Common myeloid progenitor, CD34-positive (primary cell): ENCODE measurements at regions not wholly inside any gene's neighbourhood (a gene's known extent, or its start where the extent isn't known, plus 50 kb on each side); places are given as distances from the start of the nearest gene placed in this dataset.

Source experiments
- CTCF ChIA-PET: fragments of 350-600 bp; sonication (Branson Sonifier 250); formaldehyde crosslinking; loops from one replicate; lab custom pipeline; 2021; ENCODE audit warnings: antibody characterized with exemption; lab: Charles Lee
- POLR2A ChIA-PET: fragments of 350-600 bp; sonication (Branson Sonifier 250); formaldehyde crosslinking; loops from one replicate; lab custom pipeline; 2021; ENCODE audit warnings: antibody characterized with exemption; lab: Charles Lee
- DNase-seq, 3 donors: peaks; one replicate each; pipeline versions ENCODE4 v3.0.0 to v3.0.0-alpha.2; 2013
- H3K27ac ChIP-seq, 2 experiments: 1 replicate in 1 of 2; 2 replicates in 1 of 2; pipeline ENCODE4 v1.7.0; 2013; ENCODE audit warnings: inconsistent platforms in 2 of 2, low read length in 2 of 2, mild to moderate bottlenecking in 2 of 2, low read depth in 1 of 2, moderate library complexity in 1 of 2; ENCODE audit not compliant: severe bottlenecking in 2 of 2, insufficient read depth in 1 of 2, poor library complexity in 1 of 2
- H3K27me3 ChIP-seq, 5 experiments: replicated peaks in 2 of 5; 1 replicate in 3 of 5; 2 replicates in 2 of 5; pipeline versions ENCODE4 v1.6.1 to v1.7.0; 2013; ENCODE audit warnings: low read length in 4 of 5, mild to moderate bottlenecking in 2 of 5, moderate library complexity in 2 of 5, inconsistent platforms in 1 of 5; ENCODE audit not compliant: insufficient read depth in 5 of 5, control insufficient read depth in 4 of 5
- H3K36me3 ChIP-seq, 4 experiments: 1 replicate in 2 of 4; 2 replicates in 2 of 4; pipeline versions ENCODE4 v1.6.1 to v1.7.0; 2013; ENCODE audit warnings: low read length in 3 of 4, control low read depth in 1 of 4, mild to moderate bottlenecking in 1 of 4; ENCODE audit not compliant: control insufficient read depth in 4 of 4, insufficient read depth in 4 of 4
- H3K4me1 ChIP-seq, 4 experiments: 1 replicate in 3 of 4; 2 replicates in 1 of 4; pipeline versions ENCODE4 v1.6.1 to v1.7.1; 2013; ENCODE audit warnings: low read length in 3 of 4, mild to moderate bottlenecking in 3 of 4, control low read depth in 1 of 4, inconsistent platforms in 1 of 4, moderate library complexity in 1 of 4; ENCODE audit not compliant: control insufficient read depth in 4 of 4, insufficient read depth in 4 of 4; ENCODE audit errors: control extremely low read depth in 1 of 4
- H3K4me3 ChIP-seq, 7 experiments: 1 replicate in 4 of 7; 2 replicates in 3 of 7; pipeline versions ENCODE4 v1.5.1 to v1.7.0; 2013; ENCODE audit warnings: mild to moderate bottlenecking in 7 of 7, low read length in 6 of 7, moderate library complexity in 6 of 7, inconsistent platforms in 2 of 7, low read depth in 2 of 7, control low read depth in 1 of 7; ENCODE audit not compliant: insufficient read depth in 4 of 7, control insufficient read depth in 1 of 7; ENCODE audit errors: extremely low read depth in 1 of 7
- H3K9me3 ChIP-seq, 5 experiments: 1 replicate in 4 of 5; 2 replicates in 1 of 5; pipeline versions ENCODE4 v1.6.1 to v1.7.1; 2013; ENCODE audit warnings: low read length in 4 of 5, mild to moderate bottlenecking in 2 of 5, inconsistent platforms in 1 of 5, low read depth in 1 of 5, moderate library complexity in 1 of 5; ENCODE audit not compliant: control insufficient read depth in 4 of 5, insufficient read depth in 2 of 5; ENCODE audit errors: control extremely low read depth in 1 of 5
- WGBS: methylation state at CpG from one replicate; pipeline ENCODE4 v1.1.5; 2013; ENCODE audit not compliant: insufficient coverage; 5-methylcytosine and 5-hydroxymethylcytosine counted together

GRCh38 chr5:168066536-168067208 is 224.8 kb upstream of the WWC1 start:
- H3K36me3 ChIP-seq = no peaks in the 10 kb centered on the region
- ChIA-PET CTCF (no interaction called here), POLR2A (no interaction called here)
- H3K9me3 ChIP-seq = no peaks in the 10 kb centered on the region
- no peak overlapping the region for H3K27ac ChIP-seq
- no peaks in the 10 kb centered on the region for H3K27me3 ChIP-seq
- WGBS = 95% methylated on average over 3 of the region's 5 CpGs
- no peak for DNase-seq
- peaks cover 0 to 9% (median 0%) of the 10 kb centered on the region in 4 experiments for H3K4me1 ChIP-seq
- no peak overlapping the region for H3K4me3 ChIP-seq

DNA sequence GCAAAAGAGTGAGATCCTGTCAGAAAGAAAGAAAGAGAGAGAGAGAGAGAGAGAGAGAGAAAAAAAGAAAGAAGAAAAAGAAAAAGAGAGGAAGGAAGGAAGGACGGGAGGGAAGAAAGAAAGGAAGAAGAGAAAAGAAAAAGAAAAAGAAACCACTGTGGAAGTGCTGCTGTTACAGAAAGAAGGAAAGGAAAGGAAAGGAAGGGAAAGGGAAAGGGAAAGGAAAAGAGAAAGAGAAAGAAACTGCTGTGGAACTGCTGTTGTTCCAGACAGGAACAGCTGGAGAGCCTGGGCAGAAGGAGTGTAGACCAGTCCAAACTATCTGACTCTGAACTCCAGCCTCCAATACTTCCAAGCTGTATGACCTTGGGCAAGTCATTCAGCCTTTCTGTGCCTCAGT is 220.7 kb upstream of the WWC1 start:
- WGBS = 100% methylated on average over 1 of the region's 1 CpG
- Histone ChIP-seq H3K27me3 (no peaks in the 10 kb centered on the region), H3K4me3 (no peak overlapping the region), H3K27ac (no peak overlapping the region), H3K9me3 (no peaks in the 10 kb centered on the region), H3K4me1 (peaks cover 4 to 29% (median 21%) of the 10 kb centered on the region in 4 experiments), H3K36me3 (no peaks in the 10 kb centered on the region)
- ChIA-PET CTCF (no interaction called here), POLR2A (interaction anchor here (0.7 kb wide), 1 partner anchor 1087 kb away, joined by 4 read pairs; no protein-coding TSS in a partner anchor)
- DNase-seq = no peak

- ChIA-PET POLR2A (no interaction called here), CTCF (interaction anchor here (0.9 to 2.7 kb wide), 6 partner anchors 9 to 36 kb away, joined by 3 to 11 read pairs (median 4); no protein-coding TSS in a partner anchor)
- DNase-seq = no peak
- Histone ChIP-seq H3K9me3 (no peaks in the 10 kb centered on the region), H3K27me3 (no peaks in the 10 kb centered on the region), H3K36me3 (no peaks in the 10 kb centered on the region), H3K4me3 (no peak overlapping the region), H3K4me1 (peaks cover 4 to 35% (median 21%) of the 10 kb centered on the region in 4 experiments), H3K27ac (no peak overlapping the region)
- WGBS = no CpG with 5 or more reads among the region's 6 CpGs
Observed at GRCh38 chr5:168072665-168073064, 218.8 kb upstream of the WWC1 start.

- Histone ChIP-seq H3K27ac (no peak overlapping the region), H3K9me3 (no peaks in the 10 kb centered on the region), H3K36me3 (no peaks in the 10 kb centered on the region), H3K27me3 (no peaks in the 10 kb centered on the region), H3K4me1 (peaks cover 4 to 35% (median 21%) of the 10 kb centered on the region in 4 experiments), H3K4me3 (peak overlapping the region in 1 of 7 experiments; percentile 36)
- ChIA-PET POLR2A (no interaction called here), CTCF (interaction anchor here (0.9 to 2.7 kb wide), 6 partner anchors 9 to 35 kb away, joined by 3 to 11 read pairs (median 4); no protein-coding TSS in a partner anchor)
- DNase-seq = no peak
- WGBS = 86% methylated on average over 3 of the region's 5 CpGs
Observed at GRCh38 chr5:168073311-168073710, 218.1 kb upstream of the WWC1 start.

DNA sequence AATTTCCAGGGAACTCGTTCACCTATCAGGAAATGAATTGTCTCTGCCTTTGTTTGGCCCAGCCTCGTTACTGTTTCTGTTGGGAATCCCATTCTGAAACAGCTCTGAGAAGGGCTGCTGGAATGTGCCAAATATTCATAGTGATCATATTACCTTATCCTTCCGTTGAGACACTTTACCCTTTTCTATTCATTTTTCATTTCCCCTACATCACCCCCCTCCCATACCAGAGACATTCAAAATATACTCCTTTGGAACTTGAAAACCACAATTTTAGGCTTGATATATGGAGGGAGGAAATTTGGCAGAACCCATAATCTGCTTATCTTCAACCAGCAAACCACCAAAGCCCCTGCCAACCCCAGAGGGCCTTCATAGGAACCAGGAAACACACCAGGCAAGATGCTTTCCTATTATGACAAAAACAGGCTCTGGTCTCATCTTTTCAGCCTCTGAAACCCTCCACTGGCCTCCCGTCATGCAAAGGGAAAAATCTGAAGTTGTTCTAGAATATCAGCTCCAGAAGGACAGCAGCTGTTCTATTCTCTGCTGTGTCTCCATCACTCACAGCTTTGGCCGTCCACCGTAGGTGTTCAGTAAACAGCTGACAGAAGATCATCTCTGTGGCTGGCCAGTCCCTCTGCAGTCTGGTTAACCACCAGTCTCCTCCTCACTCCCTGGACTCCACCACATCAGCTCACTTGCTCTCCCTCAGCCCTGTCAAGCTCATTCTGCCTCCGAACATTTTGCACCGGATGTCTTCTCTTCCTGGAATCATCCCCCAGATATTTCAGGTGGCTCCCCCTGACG is 217.2 kb upstream of the WWC1 start:
- ChIA-PET CTCF (interaction anchor here (0.8 to 2.7 kb wide), 4 partner anchors 10 to 21 kb away, joined by 3 to 11 read pairs (median 4); no protein-coding TSS in a partner anchor), POLR2A (interaction anchor here (0.9 kb wide), 1 partner anchor 11 kb away, joined by 3 read pairs; no protein-coding TSS in a partner anchor)
- Histone ChIP-seq H3K4me3 (peak overlapping the region in 4 of 7 experiments; percentile 3 to 64 (median 38)), H3K4me1 (peaks cover 4 to 35% (median 21%) of the 10 kb centered on the region in 4 experiments), H3K36me3 (no peaks in the 10 kb centered on the region), H3K27ac (no peak overlapping the region), H3K27me3 (no peaks in the 10 kb centered on the region), H3K9me3 (no peaks in the 10 kb centered on the region)
- peak; percentile 86 to 96 (median 94) for DNase-seq
- WGBS = 0% methylated on average over 7 of the region's 9 CpGs

GRCh38 chr5:168075387-168075786 is 216.1 kb upstream of the WWC1 start:
- no peak overlapping the region for H3K27ac ChIP-seq
- DNase-seq = no peak
- H3K9me3 ChIP-seq = no peaks in the 10 kb centered on the region
- no peaks in the 10 kb centered on the region for H3K27me3 ChIP-seq
- no peak overlapping the region for H3K4me3 ChIP-seq
- CTCF ChIA-PET = interaction anchor here (1.3 to 1.8 kb wide), 2 partner anchors 10 to 19 kb away, joined by 4 to 5 read pairs; no protein-coding TSS in a partner anchor
- peaks cover 4 to 35% (median 21%) of the 10 kb centered on the region in 4 experiments for H3K4me1 ChIP-seq
- POLR2A ChIA-PET = no interaction called here
- 92% methylated on average over 2 of the region's 3 CpGs for WGBS
- H3K36me3 ChIP-seq = no peaks in the 10 kb centered on the region
